ENCODE measurements at regions not wholly inside any gene's neighbourhood (a gene's known extent, or its start where the extent isn't known, plus 50 kb on each side); places are given as distances from the start of the nearest gene placed in this dataset.

DNA sequence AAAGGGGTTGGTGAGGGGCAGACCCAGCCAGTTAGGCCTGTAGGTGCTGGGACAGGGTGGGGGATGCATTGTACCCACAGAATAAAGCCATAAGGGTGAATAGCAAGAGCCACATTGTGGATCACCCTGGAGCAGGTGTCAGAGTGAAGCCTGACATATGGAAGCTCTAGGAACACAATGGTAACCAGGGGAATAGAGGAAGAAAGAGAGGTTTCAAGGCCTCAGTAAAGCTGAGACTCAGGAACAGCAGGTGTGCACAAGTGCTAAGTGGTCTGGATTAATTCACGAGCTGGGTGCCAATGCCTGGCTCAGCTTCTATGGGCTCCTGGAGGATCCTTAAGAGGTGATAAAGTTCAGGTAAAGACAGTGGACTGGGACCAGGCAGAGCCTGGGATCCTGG is 323.7 kb upstream of the CTNNB1 start:
- ChIA-PET POLR2A (no interaction called here), CTCF (no interaction called here)
- DNase-seq (ENCODE audit: extremely low spot score): no peak
- TF ChIP-seq, protein P1, sequence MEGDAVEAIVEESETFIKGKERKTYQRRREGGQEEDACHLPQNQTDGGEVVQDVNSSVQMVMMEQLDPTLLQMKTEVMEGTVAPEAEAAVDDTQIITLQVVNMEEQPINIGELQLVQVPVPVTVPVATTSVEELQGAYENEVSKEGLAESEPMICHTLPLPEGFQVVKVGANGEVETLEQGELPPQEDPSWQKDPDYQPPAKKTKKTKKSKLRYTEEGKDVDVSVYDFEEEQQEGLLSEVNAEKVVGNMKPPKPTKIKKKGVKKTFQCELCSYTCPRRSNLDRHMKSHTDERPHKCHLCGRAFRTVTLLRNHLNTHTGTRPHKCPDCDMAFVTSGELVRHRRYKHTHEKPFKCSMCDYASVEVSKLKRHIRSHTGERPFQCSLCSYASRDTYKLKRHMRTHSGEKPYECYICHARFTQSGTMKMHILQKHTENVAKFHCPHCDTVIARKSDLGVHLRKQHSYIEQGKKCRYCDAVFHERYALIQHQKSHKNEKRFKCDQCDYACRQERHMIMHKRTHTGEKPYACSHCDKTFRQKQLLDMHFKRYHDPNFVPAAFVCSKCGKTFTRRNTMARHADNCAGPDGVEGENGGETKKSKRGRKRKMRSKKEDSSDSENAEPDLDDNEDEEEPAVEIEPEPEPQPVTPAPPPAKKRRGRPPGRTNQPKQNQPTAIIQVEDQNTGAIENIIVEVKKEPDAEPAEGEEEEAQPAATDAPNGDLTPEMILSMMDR (IDR thresholded peaks at IDR 0.05; ENCODE audit: control extremely low read depth, extremely low read depth, low read depth, missing control alignments): no peak

- no peak for DNase-seq (ENCODE audit: extremely low spot score)
- TF ChIP-seq, protein P1 (IDR thresholded peaks at IDR 0.05; ENCODE audit: control extremely low read depth, extremely low read depth, low read depth, missing control alignments): no peak
- POLR2A ChIA-PET: no interaction called here
- CTCF ChIA-PET: no interaction called here
Observed at GRCh38 chr3:40876009-40876408, 323.3 kb upstream of the CTNNB1 start.

- CTCF ChIA-PET: no interaction called here
- POLR2A ChIA-PET: no interaction called here
- TF ChIP-seq, protein P1 (IDR thresholded peaks at IDR 0.05; ENCODE audit: control extremely low read depth, extremely low read depth, low read depth, missing control alignments): no peak
- DNase-seq (ENCODE audit: extremely low spot score): no peak
Observed at GRCh38 chr3:40876496-40876895, 322.8 kb upstream of the CTNNB1 start.

- TF ChIP-seq, protein P1 (IDR thresholded peaks at IDR 0.05; ENCODE audit: control extremely low read depth, extremely low read depth, low read depth, missing control alignments): no peak
- CTCF ChIA-PET: no interaction called here
- POLR2A ChIA-PET: no interaction called here
- no peak for DNase-seq (ENCODE audit: extremely low spot score)
Observed at GRCh38 chr3:40877631-40878463, 321.5 kb upstream of the CTNNB1 start.

DNA sequence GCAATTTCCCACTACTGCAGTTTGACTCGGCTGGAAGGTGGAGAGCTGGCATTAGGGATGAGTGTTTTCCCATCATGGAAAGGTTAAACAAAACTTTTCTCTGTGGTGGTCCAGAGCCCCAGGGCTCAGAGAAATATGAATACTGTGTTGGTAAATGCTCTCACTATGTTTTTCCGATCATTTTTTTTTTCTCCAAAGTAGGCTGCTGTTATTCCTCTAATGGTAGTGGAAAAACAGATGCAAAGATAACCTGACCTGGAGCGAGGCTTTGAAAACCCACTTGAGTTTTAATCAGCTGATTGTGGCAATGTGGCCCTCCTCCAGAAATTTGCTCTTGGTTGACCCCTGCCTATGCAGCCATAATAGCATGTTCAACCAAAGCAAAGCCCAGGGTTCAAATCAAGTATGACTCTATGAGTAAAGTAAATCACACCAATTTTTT is 320.8 kb upstream of the CTNNB1 start:
- ChIA-PET CTCF (no interaction called here), POLR2A (no interaction called here)
- TF ChIP-seq, protein P1 (IDR thresholded peaks at IDR 0.05; ENCODE audit: control extremely low read depth, extremely low read depth, low read depth, missing control alignments): no peak
- no peak for DNase-seq (ENCODE audit: extremely low spot score)

DNA sequence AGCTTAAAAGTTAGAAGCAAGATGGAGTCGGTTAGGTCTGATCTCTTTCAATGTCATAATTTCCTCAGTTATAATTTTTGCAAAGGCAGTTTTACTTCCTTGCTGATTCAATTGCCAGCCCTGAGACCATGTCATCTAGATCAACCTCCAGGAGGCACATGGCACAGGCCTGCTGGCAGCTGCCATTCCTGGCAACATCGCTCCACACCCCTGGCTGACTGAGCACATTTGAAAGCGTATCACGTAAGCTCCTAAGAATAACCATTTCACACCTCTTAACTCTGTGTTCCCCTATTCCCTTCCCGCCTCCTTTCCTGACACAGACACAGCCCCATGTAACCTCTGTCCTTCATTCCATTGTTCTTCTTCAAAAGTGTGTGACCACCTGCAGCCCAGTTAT is 313.9 kb upstream of the CTNNB1 start:
- ChIA-PET CTCF (interaction anchor here (1.0 to 1.3 kb wide), 3 partner anchors 9 to 14 kb away, joined by 4 to 5 read pairs (median 4); no protein-coding TSS in a partner anchor), POLR2A (no interaction called here)
- no peak for DNase-seq (ENCODE audit: extremely low spot score)
- TF ChIP-seq, protein P1 (IDR thresholded peaks at IDR 0.05; ENCODE audit: control extremely low read depth, extremely low read depth, low read depth, missing control alignments): no peak

Data from GM10248 (cell line).